ENCODE measurements at regions not wholly inside any gene's neighbourhood (a gene's known extent, or its start where the extent isn't known, plus 50 kb on each side); places are given as distances from the start of the nearest gene placed in this dataset.

GRCh38 chr6:147849401-147850330 lies 341.2 kb downstream of the SAMD5 start:
- TF ChIP-seq, protein P1, sequence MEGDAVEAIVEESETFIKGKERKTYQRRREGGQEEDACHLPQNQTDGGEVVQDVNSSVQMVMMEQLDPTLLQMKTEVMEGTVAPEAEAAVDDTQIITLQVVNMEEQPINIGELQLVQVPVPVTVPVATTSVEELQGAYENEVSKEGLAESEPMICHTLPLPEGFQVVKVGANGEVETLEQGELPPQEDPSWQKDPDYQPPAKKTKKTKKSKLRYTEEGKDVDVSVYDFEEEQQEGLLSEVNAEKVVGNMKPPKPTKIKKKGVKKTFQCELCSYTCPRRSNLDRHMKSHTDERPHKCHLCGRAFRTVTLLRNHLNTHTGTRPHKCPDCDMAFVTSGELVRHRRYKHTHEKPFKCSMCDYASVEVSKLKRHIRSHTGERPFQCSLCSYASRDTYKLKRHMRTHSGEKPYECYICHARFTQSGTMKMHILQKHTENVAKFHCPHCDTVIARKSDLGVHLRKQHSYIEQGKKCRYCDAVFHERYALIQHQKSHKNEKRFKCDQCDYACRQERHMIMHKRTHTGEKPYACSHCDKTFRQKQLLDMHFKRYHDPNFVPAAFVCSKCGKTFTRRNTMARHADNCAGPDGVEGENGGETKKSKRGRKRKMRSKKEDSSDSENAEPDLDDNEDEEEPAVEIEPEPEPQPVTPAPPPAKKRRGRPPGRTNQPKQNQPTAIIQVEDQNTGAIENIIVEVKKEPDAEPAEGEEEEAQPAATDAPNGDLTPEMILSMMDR (IDR thresholded peaks at IDR 0.05) = no peak
- no peak for TF ChIP-seq POLR2A (IDR thresholded peaks at IDR 0.05)

Data from breast epithelium (tissue), 3 donors.